Right cardiac atrium (tissue), 5 donors: ENCODE measurements at regions not wholly inside any gene's neighbourhood (a gene's known extent, or its start where the extent isn't known, plus 50 kb on each side); places are given as distances from the start of the nearest gene placed in this dataset.

Experiments used
- ATAC-seq, 2 donors: fragments of 200-7000 bp; cut with Tn5 transposase; one replicate each; pipeline versions ENCODE4 v1.8.0 to v1.9.1; 2020; ENCODE audit warnings: moderate library complexity in 2 of 2, mild to moderate bottlenecking in 1 of 2
- DNase-seq, 3 donors: peaks; one replicate each; pipeline ENCODE4 v3.0.0-alpha.2; 2020
- H3K27ac ChIP-seq: one replicate; pipeline ENCODE4 v1.5.1; 2013; ENCODE audit warnings: mild to moderate bottlenecking, low read length, control low read depth, moderate library complexity
- H3K27me3 ChIP-seq: one replicate; pipeline ENCODE4 v1.6.1; 2013; ENCODE audit not compliant: control insufficient read depth, insufficient read depth
- H3K4me1 ChIP-seq: one replicate; pipeline ENCODE4 v1.6.1; 2013; ENCODE audit warnings: low read length; ENCODE audit not compliant: control insufficient read depth, insufficient read depth
- H3K4me3 ChIP-seq: one replicate; pipeline ENCODE4 v1.5.1; 2013; ENCODE audit warnings: low read length, control low read depth
- H3K9me3 ChIP-seq: one replicate; pipeline ENCODE4 v1.6.1; 2013; ENCODE audit warnings: low read length; ENCODE audit not compliant: control insufficient read depth
- WGBS: extraction: QIAGEN DNeasy Blood & Tissue Kit; methylation state at CpG from one replicate; pipeline ENCODE4 v1.1.7; 2013; 5-methylcytosine and 5-hydroxymethylcytosine counted together
- intact Hi-C, 4 donors: fragments of 100-400 bp; cut with DNase I; formaldehyde crosslinking; loops; one replicate each; pipeline versions ENCODE4 v1.11.0 to v1.14.0; 2022 to 2023
- donor health status: healthy with polysubstance abuse.
- donor health status: DM: no; HTN: yes; CAD: no.
- donor health status: DM: no; HTN: no; CAD: no.
- donor health status: DM: no; HTN: yes; CAD: no; lungs with severe emphysema.
- donor health status: DM: yes; HTN: yes; CAD: no.

DNA sequence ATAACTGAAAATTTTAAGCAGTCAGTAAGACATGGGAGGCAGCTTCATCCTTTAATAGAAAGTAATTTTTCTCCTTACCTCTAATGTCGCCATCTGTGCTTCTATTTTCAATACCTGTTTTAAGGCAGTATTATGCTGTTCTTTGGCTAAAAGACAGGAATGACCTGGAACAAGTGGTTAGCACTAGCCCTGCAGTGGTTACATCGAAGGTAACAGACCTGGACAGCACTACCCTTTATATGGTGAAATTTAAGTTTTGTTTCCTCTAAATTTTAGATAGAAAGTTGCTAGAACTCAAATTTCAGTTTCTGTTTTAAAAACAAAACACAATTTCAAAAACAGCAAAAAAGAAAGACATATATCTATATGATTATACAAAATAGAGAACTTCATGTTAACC lies 534.1 kb upstream of the CDH6 start:
- H3K4me3 ChIP-seq, result no peak overlapping the region
- WGBS, result 79% methylated on average over 2 of the region's 2 CpGs
- H3K9me3 ChIP-seq, result no peaks in the 10 kb centered on the region
- no peaks in the 10 kb centered on the region for H3K27me3 ChIP-seq
- no peaks in the 10 kb centered on the region for H3K4me1 ChIP-seq
- intact Hi-C loops, result no loop called here
- no peak for ATAC-seq
- H3K27ac ChIP-seq, result no peak overlapping the region
- DNase-seq, result no peak

DNA sequence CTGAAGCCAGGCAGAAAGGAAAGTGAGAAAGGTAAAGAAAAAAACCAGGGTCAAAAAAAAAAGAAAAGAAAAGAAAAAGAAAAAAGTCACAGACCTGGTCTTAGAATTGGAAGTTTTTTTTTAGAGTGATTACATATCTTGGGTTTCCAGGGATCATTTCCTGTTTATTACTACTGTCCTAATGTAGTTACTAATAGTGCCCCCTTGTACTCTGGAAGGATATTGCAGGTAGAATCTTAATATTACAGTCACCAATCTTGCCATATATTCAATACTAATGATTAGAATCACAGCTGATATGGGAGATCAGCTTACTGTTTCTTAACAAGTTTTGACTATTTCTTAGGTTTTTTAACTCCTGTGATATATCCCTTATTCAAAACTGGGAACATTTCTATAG lies 543.2 kb upstream of the CDH6 start:
- ATAC-seq (no peak), DNase-seq (no peak)
- Histone ChIP-seq H3K27ac (no peak overlapping the region), H3K27me3 (no peaks in the 10 kb centered on the region), H3K9me3 (no peaks in the 10 kb centered on the region), H3K4me3 (no peak overlapping the region), H3K4me1 (no peaks in the 10 kb centered on the region)
- intact Hi-C loops, result no loop called here

DNA sequence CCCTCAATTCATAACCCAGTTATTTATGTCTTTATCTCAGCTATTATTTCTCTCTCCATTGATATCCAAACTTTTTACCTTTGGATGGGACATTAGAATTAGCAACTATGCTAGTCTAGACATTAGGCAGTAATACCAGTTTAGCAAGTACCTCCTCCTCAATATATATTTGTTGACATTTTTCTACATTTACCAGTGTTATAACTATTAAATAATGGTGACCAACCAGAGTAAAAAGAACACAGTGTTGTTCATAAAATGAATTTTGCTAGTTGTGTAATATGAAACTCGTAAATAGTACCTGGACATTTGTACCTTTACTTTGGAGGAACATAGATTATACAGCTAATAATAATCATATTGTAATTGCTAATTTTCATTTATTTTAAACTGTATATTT lies 554.6 kb upstream of the CDH6 start:
- Histone ChIP-seq H3K4me1 (no peaks in the 10 kb centered on the region), H3K4me3 (no peak overlapping the region), H3K27ac (no peak overlapping the region), H3K9me3 (no peaks in the 10 kb centered on the region), H3K27me3 (no peaks in the 10 kb centered on the region)
- intact Hi-C loops, result no loop called here
- WGBS, result 62% methylated on average over 1 of the region's 1 CpG
- DNase-seq, result no peak
- ATAC-seq, result no peak

DNA sequence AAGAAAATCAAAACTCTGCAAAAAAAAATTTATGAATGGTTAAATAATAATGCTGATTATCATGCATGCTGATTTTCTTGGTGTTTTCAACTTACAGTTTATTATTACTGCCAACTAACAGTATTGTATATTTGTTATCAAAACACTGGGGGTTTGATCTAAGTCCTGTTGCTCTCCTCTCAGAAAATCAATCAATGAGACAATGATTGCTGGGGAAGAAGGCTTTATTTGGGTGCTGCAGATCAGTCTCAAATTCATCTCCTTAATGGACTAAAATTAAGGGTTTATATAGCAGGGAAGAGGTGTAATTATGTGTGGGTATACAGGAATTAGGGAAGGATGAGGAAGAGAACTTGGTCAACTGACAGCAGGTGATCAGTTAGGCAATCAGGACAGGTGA lies 565.5 kb upstream of the CDH6 start:
- intact Hi-C loops, result no loop called here
- no peak for DNase-seq
- Histone ChIP-seq H3K9me3 (peaks cover 1% of the 10 kb centered on the region), H3K4me1 (no peaks in the 10 kb centered on the region), H3K27me3 (no peaks in the 10 kb centered on the region), H3K27ac (no peak overlapping the region), H3K4me3 (no peak overlapping the region)
- no peak for ATAC-seq

DNA sequence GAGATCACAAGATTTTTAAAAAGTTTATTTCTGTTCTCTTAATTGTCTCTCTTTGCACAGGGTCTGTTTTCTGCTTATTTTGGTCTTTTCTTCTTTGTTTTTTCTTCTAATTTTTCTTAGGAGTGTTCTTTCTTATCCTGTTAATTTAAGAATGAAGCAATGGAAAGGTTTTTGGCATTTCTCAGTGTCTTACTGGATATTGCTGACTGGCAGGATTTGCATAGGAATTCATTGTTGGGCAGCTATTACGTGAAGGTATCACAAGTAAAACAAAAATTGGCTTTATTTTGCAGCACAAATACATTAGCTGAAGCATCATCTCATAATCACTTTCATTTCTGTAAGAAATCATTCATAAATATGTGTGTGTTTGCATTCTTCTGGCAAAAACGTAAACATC lies 566.9 kb upstream of the CDH6 start:
- DNase-seq (no peak), ATAC-seq (no peak)
- H3K27me3 ChIP-seq, result no peaks in the 10 kb centered on the region
- H3K9me3 ChIP-seq, result peaks cover 1% of the 10 kb centered on the region
- no peaks in the 10 kb centered on the region for H3K4me1 ChIP-seq
- no peak overlapping the region for H3K27ac ChIP-seq
- intact Hi-C loops, result no loop called here
- no peak overlapping the region for H3K4me3 ChIP-seq
- 72% methylated on average over 2 of the region's 2 CpGs for WGBS

DNA sequence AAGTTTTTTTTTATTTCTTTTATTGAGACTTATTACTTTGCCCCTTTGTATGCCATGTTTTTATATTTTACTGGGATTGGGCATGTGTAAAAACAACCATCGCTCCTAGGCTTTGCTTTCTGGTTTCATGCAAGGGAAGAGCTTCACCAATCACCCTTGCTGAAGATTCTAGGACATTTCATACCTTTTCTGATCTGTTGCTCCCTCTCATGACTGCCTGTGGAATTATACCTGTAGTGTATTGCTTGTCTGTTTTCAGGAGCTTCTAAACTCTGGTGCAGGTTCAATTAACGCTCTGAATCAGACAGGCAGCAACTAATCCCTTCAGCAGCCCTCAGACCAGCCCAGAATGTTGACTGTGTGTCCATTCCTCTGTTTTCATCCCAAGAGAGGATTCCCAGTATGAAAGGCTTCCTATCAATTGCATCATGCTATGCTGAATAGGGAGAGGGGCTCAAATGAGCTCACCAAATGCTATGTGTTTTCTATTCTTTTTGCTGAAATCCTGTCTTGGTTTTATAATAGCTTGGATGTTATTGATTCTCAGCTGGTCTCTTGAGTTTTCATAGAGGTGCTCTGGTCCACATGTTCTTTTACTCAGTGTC lies 572.9 kb upstream of the CDH6 start:
- ATAC-seq, result no peak
- 66% methylated on average over 2 of the region's 2 CpGs for WGBS
- intact Hi-C loops, result no loop called here
- Histone ChIP-seq H3K4me3 (no peak overlapping the region), H3K4me1 (no peaks in the 10 kb centered on the region), H3K9me3 (peaks cover 4% of the 10 kb centered on the region), H3K27ac (no peak overlapping the region), H3K27me3 (no peaks in the 10 kb centered on the region)
- DNase-seq, result no peak

DNA sequence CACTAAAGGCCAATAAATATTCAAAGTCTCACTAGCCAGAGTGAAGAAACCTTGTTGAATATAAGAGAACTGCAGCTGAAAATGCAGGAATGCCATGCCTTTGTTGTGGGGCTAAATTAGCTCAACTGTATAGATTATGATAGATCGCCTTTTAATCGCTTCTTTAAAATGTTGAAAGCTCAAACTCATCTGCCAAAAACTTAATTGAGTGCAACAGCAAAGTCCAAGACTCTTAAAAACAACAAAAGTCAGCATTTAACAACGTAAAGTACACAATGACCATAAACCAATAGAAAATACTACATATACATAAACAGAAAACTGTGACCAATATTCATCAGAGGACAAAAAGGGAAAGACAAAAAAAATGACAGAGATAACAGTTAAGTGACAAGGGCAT lies 585.0 kb upstream of the CDH6 start:
- 88% methylated on average over 3 of the region's 3 CpGs for WGBS
- Histone ChIP-seq H3K4me1 (no peaks in the 10 kb centered on the region), H3K27ac (no peak overlapping the region), H3K9me3 (no peaks in the 10 kb centered on the region), H3K27me3 (no peaks in the 10 kb centered on the region), H3K4me3 (no peak overlapping the region)
- ATAC-seq, result no peak
- intact Hi-C loops, result no loop called here
- DNase-seq, result no peak

DNA sequence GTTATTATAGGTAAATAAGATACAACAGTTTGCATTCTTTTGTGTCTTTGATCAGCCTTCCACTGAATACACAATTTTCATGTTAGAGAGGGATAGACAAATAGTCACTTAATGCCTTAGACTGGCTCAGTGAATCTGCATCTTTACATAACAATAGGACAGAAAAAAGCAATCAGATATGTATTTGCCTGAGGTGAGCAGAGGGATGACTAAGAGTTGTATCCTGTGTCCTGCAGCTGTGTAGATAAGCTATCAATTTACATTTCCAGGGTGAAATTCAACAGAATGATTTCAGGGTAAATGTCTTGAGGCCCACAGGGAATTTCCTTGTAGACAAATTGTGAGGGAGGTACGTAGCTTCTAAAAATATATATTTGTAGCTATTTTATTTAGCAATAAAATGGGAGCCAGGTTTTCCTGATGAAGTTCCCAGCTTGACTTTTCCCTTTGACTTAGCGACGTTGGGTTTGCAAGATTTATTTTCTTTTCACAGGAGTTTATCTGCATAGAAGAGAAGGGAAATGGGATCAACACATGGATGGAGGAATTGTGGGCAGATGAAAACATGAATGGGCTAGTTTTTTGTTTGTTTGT lies 586.1 kb upstream of the CDH6 start:
- Histone ChIP-seq H3K4me1 (no peaks in the 10 kb centered on the region), H3K4me3 (no peak overlapping the region), H3K9me3 (no peaks in the 10 kb centered on the region), H3K27ac (no peak overlapping the region), H3K27me3 (no peaks in the 10 kb centered on the region)
- 51% methylated on average over 3 of the region's 3 CpGs for WGBS
- no peak for ATAC-seq
- intact Hi-C loops, result no loop called here
- no peak for DNase-seq

DNA sequence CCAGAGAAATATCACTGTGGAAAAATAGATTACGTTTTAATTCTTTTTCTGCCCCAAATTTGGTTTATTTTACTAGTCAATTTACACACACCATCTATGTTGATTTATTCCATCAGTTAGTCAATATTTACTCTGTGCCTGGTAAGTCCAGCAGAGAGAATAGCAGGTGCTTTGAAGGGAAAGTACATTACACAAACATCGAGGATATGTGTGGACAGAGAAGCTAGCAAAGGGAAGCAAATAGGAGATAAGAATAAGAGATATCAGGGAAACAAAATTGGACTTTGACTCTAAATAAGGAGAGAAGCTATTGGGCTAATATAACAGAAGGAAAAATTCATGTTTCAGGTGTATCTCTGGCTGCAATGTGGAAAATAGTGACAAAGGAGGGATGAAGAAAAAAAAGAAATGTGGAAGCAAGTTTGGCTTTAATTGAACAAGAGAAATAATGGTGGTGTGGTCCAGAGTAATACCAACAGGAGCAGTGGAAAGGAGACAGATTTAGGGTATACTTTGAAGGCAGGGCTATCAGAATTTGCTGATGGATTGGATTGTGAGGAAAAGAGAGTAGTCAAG lies 587.7 kb upstream of the CDH6 start:
- no peak overlapping the region for H3K27ac ChIP-seq
- ATAC-seq (no peak), DNase-seq (no peak)
- no peaks in the 10 kb centered on the region for H3K4me1 ChIP-seq
- no peaks in the 10 kb centered on the region for H3K27me3 ChIP-seq
- no peaks in the 10 kb centered on the region for H3K9me3 ChIP-seq
- intact Hi-C loops, result no loop called here
- H3K4me3 ChIP-seq, result no peak overlapping the region
- WGBS, result 67% methylated on average over 2 of the region's 2 CpGs

DNA sequence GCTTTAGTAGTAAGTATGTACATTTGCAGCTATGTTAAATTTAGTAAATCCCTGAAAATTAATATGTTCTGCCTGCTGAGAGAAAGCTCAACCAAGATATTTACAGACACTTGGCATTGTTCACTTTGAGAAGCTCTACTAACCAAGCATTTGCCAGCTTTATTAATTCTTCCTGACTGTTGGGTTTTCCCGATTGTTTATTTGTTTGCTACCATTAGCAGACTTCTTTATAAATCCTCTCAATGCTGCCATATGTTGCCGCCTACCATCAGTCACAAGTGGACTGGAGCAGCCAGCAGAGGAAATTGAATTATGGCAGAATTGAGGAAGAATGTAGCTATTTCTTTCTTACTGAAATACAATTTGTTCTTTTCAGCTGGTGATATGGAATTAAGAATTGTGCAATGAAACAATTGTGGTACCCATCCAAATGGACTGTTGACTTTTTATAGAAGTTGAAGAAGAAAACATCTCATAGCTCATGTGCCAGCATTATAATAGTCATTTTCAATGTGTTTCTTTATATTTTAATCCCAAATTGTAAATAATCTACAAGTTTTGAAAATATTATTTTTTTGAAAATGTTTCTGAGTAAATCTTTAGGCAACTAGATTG lies 588.7 kb upstream of the CDH6 start:
- intact Hi-C loops, result no loop called here

DNA sequence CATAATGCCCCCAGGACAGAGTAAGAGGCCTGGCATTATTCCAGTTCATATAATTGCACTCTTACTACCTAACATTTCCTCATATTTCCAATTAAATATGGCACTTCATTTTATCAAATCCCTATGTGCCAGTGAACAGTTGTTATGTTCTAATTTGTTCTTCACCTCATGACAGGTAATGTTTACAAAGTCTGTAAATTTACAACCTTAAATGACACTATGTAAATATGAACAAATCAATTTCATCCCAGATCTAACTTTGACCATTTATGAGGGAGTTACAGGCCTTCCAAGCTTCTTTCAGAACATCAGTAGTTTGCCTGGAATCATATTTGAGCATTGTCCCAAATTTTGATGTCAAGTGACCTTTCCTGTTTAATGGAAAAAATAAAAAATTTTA lies 592.6 kb upstream of the CDH6 start:
- no peak for DNase-seq
- no peak for ATAC-seq
- Histone ChIP-seq H3K27ac (no peak overlapping the region), H3K9me3 (no peaks in the 10 kb centered on the region), H3K4me1 (no peaks in the 10 kb centered on the region), H3K27me3 (no peaks in the 10 kb centered on the region), H3K4me3 (no peak overlapping the region)
- intact Hi-C loops, result no loop called here

More for the DNA sequence above, 588.7 kb upstream of the CDH6 start:
- Histone ChIP-seq H3K27ac (no peak overlapping the region), H3K4me1 (no peaks in the 10 kb centered on the region), H3K4me3 (no peak overlapping the region), H3K9me3 (no peaks in the 10 kb centered on the region), H3K27me3 (no peaks in the 10 kb centered on the region)
- no peak for ATAC-seq
- WGBS, result 87% methylated on average over 2 of the region's 2 CpGs
- no peak for DNase-seq
